Osteocyte (in vitro differentiated cells): ENCODE measurements at regions not wholly inside any gene's neighbourhood (a gene's known extent, or its start where the extent isn't known, plus 50 kb on each side); places are given as distances from the start of the nearest gene placed in this dataset.

Experiments
- DNase-seq: peaks from one replicate; pipeline ENCODE4 v3.0.0; 2021; ENCODE audit warnings: mixed read lengths; ENCODE audit not compliant: unreplicated experiment; ENCODE audit errors: extremely low spot score
- H3K27ac Mint-ChIP-seq: one replicate; pipeline ENCODE4 v1.8.0; 2021; ENCODE audit warnings: mild to moderate bottlenecking, mixed read lengths; ENCODE audit not compliant: unreplicated experiment
- H3K27me3 Mint-ChIP-seq: one replicate; pipeline ENCODE4 v1.8.0; 2021; ENCODE audit warnings: mixed read lengths; ENCODE audit not compliant: unreplicated experiment
- H3K36me3 Mint-ChIP-seq: one replicate; pipeline ENCODE4 v1.8.0; 2021; ENCODE audit warnings: mixed read lengths; ENCODE audit not compliant: unreplicated experiment
- H3K4me1 Mint-ChIP-seq: one replicate; pipeline ENCODE4 v1.8.0; 2021; ENCODE audit warnings: mixed read lengths; ENCODE audit not compliant: unreplicated experiment
- H3K4me3 Mint-ChIP-seq: one replicate; pipeline ENCODE4 v1.8.0; 2021; ENCODE audit warnings: mild to moderate bottlenecking, moderate library complexity, mixed read lengths; ENCODE audit not compliant: unreplicated experiment
- H3K9me3 Mint-ChIP-seq: one replicate; pipeline ENCODE4 v1.8.0; 2021; ENCODE audit warnings: mixed read lengths; ENCODE audit not compliant: unreplicated experiment
- CTCF ChIP-seq: fragments of 200-600 bp; sonication (generic); IDR thresholded peaks from 2 replicates; pipeline ENCODE4 v1.5.0; 2021; ENCODE audit warnings: antibody characterized with exemption, mild to moderate bottlenecking, moderate library complexity

GRCh38 chr7:18116661-18117060 lies 89.0 kb upstream of the PRPS1L1 start:
- H3K27me3 Mint-ChIP-seq, result peaks cover 4% of the 10 kb centered on the region
- no peak overlapping the region for H3K27ac Mint-ChIP-seq
- H3K4me1 Mint-ChIP-seq, result peaks cover 9% of the 10 kb centered on the region
- TF ChIP-seq CTCF, result no peak
- no peak overlapping the region for H3K4me3 Mint-ChIP-seq
- H3K36me3 Mint-ChIP-seq, result no peaks in the 10 kb centered on the region
- DNase-seq, result no peak
- H3K9me3 Mint-ChIP-seq, result no peaks in the 10 kb centered on the region

- DNase-seq, result no peak
- TF ChIP-seq CTCF, result no peak
- Mint-ChIP-seq H3K27ac (no peak overlapping the region), H3K27me3 (peaks cover 4% of the 10 kb centered on the region), H3K9me3 (no peaks in the 10 kb centered on the region), H3K4me1 (peaks cover 9% of the 10 kb centered on the region), H3K4me3 (no peak overlapping the region), H3K36me3 (no peaks in the 10 kb centered on the region)
Measured at GRCh38 chr7:18117482-18117881, 89.8 kb upstream of the PRPS1L1 start.

- H3K4me3 Mint-ChIP-seq, result no peak overlapping the region
- TF ChIP-seq CTCF, result peak; percentile 37
- no peak for DNase-seq
- H3K27ac Mint-ChIP-seq, result no peak overlapping the region
- no peaks in the 10 kb centered on the region for H3K36me3 Mint-ChIP-seq
- no peaks in the 10 kb centered on the region for H3K9me3 Mint-ChIP-seq
- H3K4me1 Mint-ChIP-seq, result peaks cover 9% of the 10 kb centered on the region
- H3K27me3 Mint-ChIP-seq, result peaks cover 6% of the 10 kb centered on the region
Measured at GRCh38 chr7:18119985-18120384, 92.3 kb upstream of the PRPS1L1 start.

GRCh38 chr7:18123508-18124239 lies 96.0 kb upstream of the PRPS1L1 start:
- Mint-ChIP-seq H3K27ac (no peak overlapping the region), H3K9me3 (no peaks in the 10 kb centered on the region), H3K4me1 (no peaks in the 10 kb centered on the region), H3K4me3 (no peak overlapping the region), H3K36me3 (no peaks in the 10 kb centered on the region), H3K27me3 (peaks cover 14% of the 10 kb centered on the region)
- DNase-seq, result no peak
- TF ChIP-seq CTCF, result no peak

GRCh38 chr7:18125476-18125875 lies 97.8 kb upstream of the PRPS1L1 start:
- no peaks in the 10 kb centered on the region for H3K4me1 Mint-ChIP-seq
- H3K27ac Mint-ChIP-seq, result no peak overlapping the region
- no peak for DNase-seq
- no peaks in the 10 kb centered on the region for H3K9me3 Mint-ChIP-seq
- peaks cover 26% of the 10 kb centered on the region for H3K27me3 Mint-ChIP-seq
- no peak for TF ChIP-seq CTCF
- H3K4me3 Mint-ChIP-seq, result no peak overlapping the region
- no peaks in the 10 kb centered on the region for H3K36me3 Mint-ChIP-seq
